GM23338 (cell line): ENCODE measurements at regions not wholly inside any gene's neighbourhood (a gene's known extent, or its start where the extent isn't known, plus 50 kb on each side); places are given as distances from the start of the nearest gene placed in this dataset.

Experiments used
- ATAC-seq: fragments of 200-7000 bp; cut with Tn5 transposase; 3 replicates; pipeline ENCODE4 v1.9.1; 2020
- DNase-seq: peaks from one replicate; pipeline ENCODE4 v3.0.0-alpha.2; 2015; ENCODE audit warnings: low spot score
- H2AFZ ChIP-seq: fragments of 200-600 bp; sonication (generic); 2 replicates; pipeline ENCODE4 v1.8.0; 2016; ENCODE audit warnings: antibody characterized with exemption, mild to moderate bottlenecking, moderate library complexity
- H3F3A ChIP-seq: fragments of 200-600 bp; sonication (generic); replicated peaks from 2 replicates; pipeline ENCODE4 v1.8.0; 2017; ENCODE audit warnings: antibody characterized with exemption, mixed run types, low read depth
- H3K27ac ChIP-seq: fragments of 200-600 bp; sonication (generic); 2 replicates; pipeline ENCODE4 v1.6.1; 2016; ENCODE audit warnings: low read depth
- H3K27me3 ChIP-seq: fragments of 200-600 bp; sonication (generic); 2 replicates; pipeline ENCODE4 v1.8.0; 2016; ENCODE audit warnings: mild to moderate bottlenecking, mixed run types, moderate library complexity; ENCODE audit not compliant: insufficient read depth
- H3K36me3 ChIP-seq: fragments of 200-600 bp; sonication (generic); 2 replicates; pipeline ENCODE4 v1.8.0; 2016; ENCODE audit warnings: mild to moderate bottlenecking; ENCODE audit not compliant: insufficient read depth
- H3K4me1 ChIP-seq: fragments of 200-600 bp; sonication (generic); 2 replicates; pipeline ENCODE4 v1.8.0; 2016; ENCODE audit warnings: mild to moderate bottlenecking, moderate library complexity; ENCODE audit not compliant: insufficient read depth
- H3K4me2 ChIP-seq: fragments of 200-600 bp; sonication (generic); 2 replicates; pipeline ENCODE4 v1.7.1; 2017; ENCODE audit warnings: mixed run types
- H3K4me3 ChIP-seq: fragments of 200-600 bp; sonication (generic); 2 replicates; pipeline ENCODE4 v1.6.1; 2016; ENCODE audit warnings: mixed run types
- H3K79me2 ChIP-seq: fragments of 200-600 bp; sonication (generic); replicated peaks from 2 replicates; pipeline ENCODE4 v1.8.0; 2017; ENCODE audit warnings: mild to moderate bottlenecking; ENCODE audit not compliant: insufficient read depth
- H3K9me2 ChIP-seq: fragments of 200-600 bp; sonication (generic); 2 replicates; pipeline ENCODE4 v1.8.0; 2017; ENCODE audit not compliant: insufficient read depth
- H4K20me1 ChIP-seq: fragments of 200-600 bp; sonication (generic); replicated peaks from 2 replicates; pipeline ENCODE4 v1.8.0; 2017; ENCODE audit warnings: mild to moderate bottlenecking; ENCODE audit not compliant: insufficient read depth
- H3K27ac Mint-ChIP-seq: 2 replicates; pipeline ENCODE4 v1.8.0; 2020; ENCODE audit warnings: inconsistent platforms, mild to moderate bottlenecking, moderate library complexity, mixed read lengths
- H3K27me3 Mint-ChIP-seq: 3 replicates; pipeline ENCODE4 v1.8.0; 2022; ENCODE audit warnings: low read depth, mild to moderate bottlenecking, moderate library complexity, mixed read lengths, inconsistent platforms; ENCODE audit not compliant: insufficient read depth, poor library complexity
- H3K36me3 Mint-ChIP-seq: 3 replicates; pipeline ENCODE4 v1.8.0; 2021; ENCODE audit warnings: low read depth, mild to moderate bottlenecking, inconsistent platforms, moderate library complexity, mixed read lengths
- H3K4me1 Mint-ChIP-seq: 3 replicates; pipeline ENCODE4 v1.8.0; 2020; ENCODE audit warnings: mild to moderate bottlenecking, inconsistent platforms, mixed read lengths
- H3K4me3 Mint-ChIP-seq: 3 replicates; pipeline ENCODE4 v1.8.0; 2021; ENCODE audit warnings: moderate library complexity, mild to moderate bottlenecking, inconsistent platforms, mixed read lengths
- H3K9me3 Mint-ChIP-seq: 3 replicates; pipeline ENCODE4 v1.8.0; 2020; ENCODE audit warnings: moderate library complexity, mild to moderate bottlenecking, inconsistent platforms, mixed read lengths
- CREB1 ChIP-seq: fragments of 250-450 bp; sonication (Bioruptor Pico); IDR thresholded peaks from 2 replicates; pipeline ENCODE4 v1.5.0; 2020; ENCODE audit warnings: low read depth, mild to moderate bottlenecking, moderate library complexity
- ETS1 ChIP-seq: IDR thresholded peaks from 2 replicates; pipeline ENCODE4 v1.6.1; 2016; ENCODE audit warnings: antibody characterized with exemption
- EZH2 ChIP-seq: fragments of 200-600 bp; sonication (generic); IDR thresholded peaks from one replicate; pipeline ENCODE4 v1.8.0; 2017; ENCODE audit warnings: antibody characterized with exemption, mild to moderate bottlenecking, low read depth; ENCODE audit not compliant: unreplicated experiment
- EZH2phosphoT487 ChIP-seq: fragments of 200-600 bp; sonication (generic); IDR thresholded peaks from one replicate; pipeline ENCODE4 v1.8.1; 2018; ENCODE audit warnings: antibody characterized with exemption; ENCODE audit not compliant: unreplicated experiment
- JUNB ChIP-seq: IDR thresholded peaks from one replicate; pipeline ENCODE4 v1.6.1; 2016; ENCODE audit warnings: antibody characterized with exemption; ENCODE audit not compliant: unreplicated experiment
- NANOG ChIP-seq: IDR thresholded peaks from 2 replicates; pipeline ENCODE4 v1.6.1; 2016; ENCODE audit warnings: antibody characterized with exemption, borderline replicate concordance
- POLR2AphosphoS5 ChIP-seq: IDR thresholded peaks from 2 replicates; pipeline ENCODE4 v1.6.1; 2016; ENCODE audit warnings: antibody characterized with exemption, low read depth
- REST ChIP-seq: IDR thresholded peaks from one replicate; pipeline ENCODE4 v1.6.1; 2018; ENCODE audit warnings: antibody characterized with exemption; ENCODE audit not compliant: unreplicated experiment
- STAT1 ChIP-seq: IDR thresholded peaks from one replicate; pipeline ENCODE4 v1.6.1; 2016; ENCODE audit warnings: antibody characterized with exemption; ENCODE audit not compliant: unreplicated experiment
- ZNF114 ChIP-seq: fragments of 250-450 bp; sonication (Bioruptor Pico); IDR thresholded peaks from 2 replicates; pipeline ENCODE4 v1.5.0; 2020; ENCODE audit warnings: mild to moderate bottlenecking, moderate library complexity
- ZNF331 ChIP-seq: fragments of 250-450 bp; sonication (Bioruptor Pico); IDR thresholded peaks from 2 replicates; pipeline ENCODE4 v1.5.0; 2020; ENCODE audit warnings: low read depth, mild to moderate bottlenecking, moderate library complexity
- ZNF462 ChIP-seq: fragments of 250-450 bp; sonication (Bioruptor Pico); IDR thresholded peaks from 2 replicates; pipeline ENCODE4 v1.5.0; 2020; ENCODE audit warnings: mild to moderate bottlenecking, moderate library complexity
- TF ChIP-seq, protein P1 (sequence below), 2 experiments: fragments of 200-600 bp in 1 of 2; sonication (generic) in 1 of 2; conservative IDR thresholded peaks; 2 replicates each; pipeline versions ENCODE4 v1.5.1 to v1.6.1; 2016 to 2017; ENCODE audit warnings: antibody characterized with exemption in 2 of 2, low read depth in 2 of 2, mild to moderate bottlenecking in 2 of 2, moderate library complexity in 1 of 2

GRCh38 chr5:168207450-168208029 is 83.9 kb upstream of the WWC1 start:
- Histone ChIP-seq H3K36me3 (no peaks in the 10 kb centered on the region), H2AFZ (peak overlapping the region; percentile 80), H3K4me2 (no peak overlapping the region), H4K20me1 (no peaks in the 10 kb centered on the region), H3K27ac (no peak overlapping the region), H3K27me3 (no peaks in the 10 kb centered on the region), H3K9me2 (no peaks in the 10 kb centered on the region), H3K4me1 (no peaks in the 10 kb centered on the region), H3K79me2 (no peaks in the 10 kb centered on the region), H3K4me3 (no peak overlapping the region), H3F3A (no peaks in the 10 kb centered on the region)
- ATAC-seq, result no peak; the same call in 1 of the 3 replicates
- Mint-ChIP-seq H3K4me1 (peaks cover 15% of the 10 kb centered on the region), H3K36me3 (no peaks in the 10 kb centered on the region), H3K27ac (no peak overlapping the region), H3K27me3 (peaks cover 4% of the 10 kb centered on the region), H3K9me3 (no peaks in the 10 kb centered on the region), H3K4me3 (no peak overlapping the region)
- no peak for DNase-seq
- TF ChIP-seq POLR2AphosphoS5, result no peak
- TF ChIP-seq CREB1 (CRISPR knock-in tag), result no peak
- no peak for TF ChIP-seq STAT1
- no peak for TF ChIP-seq JUNB
- no peak for TF ChIP-seq EZH2
- no peak for TF ChIP-seq EZH2phosphoT487
- no peak for TF ChIP-seq ZNF114 (CRISPR knock-in tag)
- TF ChIP-seq ETS1, result no peak
- no peak for TF ChIP-seq NANOG
- no peak for TF ChIP-seq ZNF462 (CRISPR knock-in tag)
- TF ChIP-seq, protein P1, sequence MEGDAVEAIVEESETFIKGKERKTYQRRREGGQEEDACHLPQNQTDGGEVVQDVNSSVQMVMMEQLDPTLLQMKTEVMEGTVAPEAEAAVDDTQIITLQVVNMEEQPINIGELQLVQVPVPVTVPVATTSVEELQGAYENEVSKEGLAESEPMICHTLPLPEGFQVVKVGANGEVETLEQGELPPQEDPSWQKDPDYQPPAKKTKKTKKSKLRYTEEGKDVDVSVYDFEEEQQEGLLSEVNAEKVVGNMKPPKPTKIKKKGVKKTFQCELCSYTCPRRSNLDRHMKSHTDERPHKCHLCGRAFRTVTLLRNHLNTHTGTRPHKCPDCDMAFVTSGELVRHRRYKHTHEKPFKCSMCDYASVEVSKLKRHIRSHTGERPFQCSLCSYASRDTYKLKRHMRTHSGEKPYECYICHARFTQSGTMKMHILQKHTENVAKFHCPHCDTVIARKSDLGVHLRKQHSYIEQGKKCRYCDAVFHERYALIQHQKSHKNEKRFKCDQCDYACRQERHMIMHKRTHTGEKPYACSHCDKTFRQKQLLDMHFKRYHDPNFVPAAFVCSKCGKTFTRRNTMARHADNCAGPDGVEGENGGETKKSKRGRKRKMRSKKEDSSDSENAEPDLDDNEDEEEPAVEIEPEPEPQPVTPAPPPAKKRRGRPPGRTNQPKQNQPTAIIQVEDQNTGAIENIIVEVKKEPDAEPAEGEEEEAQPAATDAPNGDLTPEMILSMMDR (conservative IDR thresholded peaks at IDR 0.05; ENCODE audit: low read depth in 2 of 2), result no peak
- TF ChIP-seq REST, result no peak
- TF ChIP-seq ZNF331, result no peak
